HG03196 (cell line): ENCODE measurements at regions not wholly inside any gene's neighbourhood (a gene's known extent, or its start where the extent isn't known, plus 50 kb on each side); places are given as distances from the start of the nearest gene placed in this dataset.

Source experiments
- ATAC-seq: cut with Tn5 transposase; IDR thresholded peaks from one replicate; pipeline ENCODE4 v1.9.1; 2021; ENCODE audit not compliant: unreplicated experiment

- ATAC-seq, result no peak
Measured at GRCh38 chr2:12196495-12196894, 450.1 kb downstream of the LPIN1 start.

GRCh38 chr2:12197133-12197532 lies 450.7 kb downstream of the LPIN1 start:
- no peak for ATAC-seq

- no peak for ATAC-seq
Measured at GRCh38 chr2:12199491-12200211, 453.2 kb downstream of the LPIN1 start.

GRCh38 chr2:12201369-12201768 lies 454.9 kb downstream of the LPIN1 start:
- no peak for ATAC-seq

- ATAC-seq, result no peak
Measured at GRCh38 chr2:12202313-12203075, 456.1 kb downstream of the LPIN1 start.

- no peak for ATAC-seq
Measured at GRCh38 chr2:12203528-12203927, 457.1 kb downstream of the LPIN1 start.

- ATAC-seq, result no peak
Measured at GRCh38 chr2:12205086-12205485, 458.7 kb downstream of the LPIN1 start.

- ATAC-seq, result no peak
Measured at GRCh38 chr2:12207491-12207890, 461.1 kb downstream of the LPIN1 start.

- ATAC-seq, result no peak
Measured at GRCh38 chr2:12210016-12210933, 463.8 kb downstream of the LPIN1 start.

GRCh38 chr2:12211326-12212175 lies 465.1 kb downstream of the LPIN1 start:
- ATAC-seq, result no peak

- ATAC-seq, result no peak
Measured at GRCh38 chr2:12212841-12213597, 466.6 kb downstream of the LPIN1 start.

GRCh38 chr2:12217175-12217574 lies 470.7 kb downstream of the LPIN1 start:
- no peak for ATAC-seq

- no peak for ATAC-seq
Measured at GRCh38 chr2:12219761-12220160, 473.3 kb downstream of the LPIN1 start.

GRCh38 chr2:12221584-12221983 lies 475.2 kb downstream of the LPIN1 start:
- ATAC-seq, result no peak

GRCh38 chr2:12222554-12222953 lies 476.1 kb downstream of the LPIN1 start:
- ATAC-seq, result no peak

- no peak for ATAC-seq
Measured at GRCh38 chr2:12223732-12224131, 477.3 kb downstream of the LPIN1 start.

GRCh38 chr2:12226653-12227052 lies 480.2 kb downstream of the LPIN1 start:
- no peak for ATAC-seq

GRCh38 chr2:12227941-12228608 lies 481.6 kb downstream of the LPIN1 start:
- ATAC-seq, result no peak

GRCh38 chr2:12231288-12231687 lies 484.9 kb downstream of the LPIN1 start:
- ATAC-seq, result no peak
